T-helper 1 cell treated with Interleukin-12 subunit alpha and Interleukin-12 subunit beta and Interleukin-4 antibody, amounts not matched to agents 30 ng/mL and 1 ng/mL, for 36 hours (primary cell): ENCODE measurements at regions not wholly inside any gene's neighbourhood (a gene's known extent, or its start where the extent isn't known, plus 50 kb on each side); places are given as distances from the start of the nearest gene placed in this dataset.

Experiments used
- intact Hi-C: fragments of 100-400 bp; cut with micrococcal nuclease; formaldehyde crosslinking; loops from one replicate; pipeline ENCODE4 v1.15.1; 2024

DNA sequence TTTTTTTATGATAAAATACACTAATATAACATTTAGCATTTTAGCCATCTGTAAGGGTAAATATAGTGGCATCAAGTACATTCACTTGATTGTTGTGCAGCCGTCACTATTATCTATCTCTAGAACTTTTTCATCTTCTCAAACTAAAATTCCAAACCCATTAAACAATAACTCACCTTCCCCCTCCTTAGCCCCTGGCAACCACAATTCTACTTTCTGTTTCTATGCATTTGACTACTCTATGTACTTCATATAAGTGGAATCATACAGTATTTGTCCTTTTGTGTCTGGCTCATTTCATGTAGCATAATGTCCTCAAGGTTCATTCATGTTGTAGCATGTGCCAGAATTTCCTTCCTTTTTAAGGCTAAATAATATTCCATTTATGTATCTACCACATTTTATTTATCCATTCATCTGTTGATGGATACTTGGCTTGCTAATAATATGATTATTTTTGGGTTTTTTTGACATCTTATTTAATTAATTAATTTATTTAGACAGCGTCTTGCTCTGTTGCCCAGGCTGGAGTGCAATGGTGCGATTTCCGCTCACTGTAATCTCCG is 69.6 kb upstream of the MACF1 start:
- intact Hi-C loops, result no loop called here

DNA sequence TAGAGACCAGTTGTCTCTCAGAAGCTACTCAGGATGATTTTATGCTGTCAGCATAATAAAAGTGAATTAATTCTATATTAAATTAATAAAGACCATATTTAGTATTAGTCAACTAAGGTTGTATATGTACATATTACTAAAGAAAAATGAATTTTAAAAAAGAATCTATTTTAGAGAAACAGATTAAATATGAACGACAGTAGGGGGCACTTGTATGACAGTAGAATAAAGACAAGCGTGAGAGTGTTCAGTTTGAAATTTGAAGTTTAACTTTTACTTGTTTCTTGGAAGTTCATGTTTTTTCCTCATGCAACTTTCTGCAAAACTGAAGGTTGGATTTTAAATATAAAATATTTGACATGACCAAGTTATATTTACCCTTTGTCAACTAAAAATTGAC is 67.9 kb upstream of the MACF1 start:
- intact Hi-C loops, result no loop called here

DNA sequence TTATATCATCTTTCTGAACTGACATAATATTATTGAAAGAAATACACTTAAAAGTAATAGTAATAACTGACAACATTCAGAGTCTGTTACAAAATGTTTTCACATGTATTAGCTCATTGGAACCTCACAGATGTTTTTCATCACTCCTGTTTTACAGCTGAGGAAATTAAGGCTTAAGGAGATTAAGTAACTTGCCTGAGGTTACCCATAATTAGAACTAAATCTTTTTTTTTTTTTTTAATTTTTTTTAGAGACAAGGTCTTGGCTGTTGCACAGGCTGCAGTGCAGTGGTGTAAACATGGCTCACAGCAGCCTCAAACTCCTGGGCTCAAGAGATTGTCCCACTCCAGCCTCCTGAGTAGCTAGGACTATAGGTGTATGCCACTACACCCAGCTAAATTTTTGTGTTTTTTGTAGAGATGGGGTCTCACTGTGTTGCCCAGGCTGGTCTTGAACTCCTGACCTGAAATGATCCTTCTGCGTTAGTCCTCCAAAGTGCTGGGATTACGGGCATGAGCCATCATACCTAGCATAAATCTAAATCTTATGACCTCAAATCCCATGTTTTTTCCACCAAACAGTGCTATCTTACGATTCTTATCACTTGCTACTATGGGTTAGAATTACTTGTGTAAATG is 64.7 kb upstream of the MACF1 start:
- intact Hi-C loops, result no loop called here

DNA sequence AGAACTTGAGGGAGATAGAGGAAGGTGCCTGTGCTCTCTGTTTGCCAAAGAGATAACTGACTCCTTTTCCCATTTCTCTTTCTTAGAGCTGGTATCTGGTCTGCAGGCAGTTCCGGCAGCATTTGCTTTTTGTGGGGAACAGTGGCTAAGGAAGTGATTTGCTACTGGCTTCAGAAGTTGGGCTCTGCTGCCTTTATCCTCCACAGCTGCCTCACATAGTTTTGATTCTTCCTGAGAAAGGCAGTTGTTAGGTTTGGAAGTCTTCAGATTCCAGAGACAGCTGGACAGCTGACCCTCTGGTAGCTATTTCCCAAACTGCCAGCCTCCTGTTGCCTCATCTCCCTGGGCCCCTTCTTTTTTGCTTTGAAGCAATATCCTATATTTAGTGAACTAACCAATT is 62.6 kb upstream of the MACF1 start:
- intact Hi-C loops, result no loop called here

DNA sequence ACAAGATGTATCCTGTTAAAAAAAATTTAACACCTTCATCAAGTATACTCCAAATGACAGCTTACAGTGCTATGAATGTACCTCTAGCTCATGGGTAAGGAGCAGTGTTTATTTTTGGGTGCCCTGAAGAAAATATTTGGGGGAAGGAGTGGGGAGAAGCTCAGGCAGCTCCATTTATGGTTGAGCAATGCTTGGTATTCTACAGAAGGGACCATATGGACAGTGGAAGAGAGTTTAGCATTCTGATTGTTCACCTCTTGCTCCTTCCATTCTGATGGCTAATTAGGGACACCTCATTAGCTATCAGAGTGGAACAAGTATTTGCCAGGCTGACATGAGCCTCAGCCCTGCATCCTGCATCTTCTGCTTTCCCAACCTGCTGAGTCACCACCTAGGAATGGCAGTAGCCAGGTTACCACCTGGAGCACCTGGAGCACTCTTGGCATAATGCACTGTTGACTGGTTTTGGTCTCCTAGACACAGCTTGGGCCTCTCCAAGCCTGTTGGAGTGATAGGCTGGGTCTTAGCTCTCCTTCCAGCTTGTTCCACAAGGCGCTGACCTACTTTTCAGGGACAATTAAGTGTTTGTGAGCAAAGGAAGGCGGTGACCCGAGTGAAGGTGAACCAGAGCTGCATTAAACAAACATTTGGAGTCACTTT is 62.0 kb upstream of the MACF1 start:
- intact Hi-C loops, result no loop called here

DNA sequence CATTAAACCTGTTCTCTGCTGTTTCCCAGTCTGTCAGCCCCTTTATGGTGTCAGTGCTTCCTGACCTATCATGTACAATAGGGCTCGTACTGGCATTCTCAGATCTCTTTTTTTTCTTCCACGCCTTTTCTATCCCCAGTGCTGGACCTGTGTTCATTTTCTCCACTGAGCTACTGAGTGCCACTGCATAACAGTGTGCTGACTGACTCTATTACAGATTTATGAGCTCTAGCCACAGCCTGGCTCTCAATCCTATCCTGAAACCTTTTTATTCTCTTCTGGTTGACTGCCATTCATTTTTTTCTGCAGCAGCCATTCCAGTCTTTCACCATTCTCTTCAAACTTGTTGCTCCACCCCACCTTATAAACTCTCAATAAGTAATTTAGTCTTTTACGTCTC is 59.6 kb upstream of the MACF1 start:
- intact Hi-C loops, result no loop called here

DNA sequence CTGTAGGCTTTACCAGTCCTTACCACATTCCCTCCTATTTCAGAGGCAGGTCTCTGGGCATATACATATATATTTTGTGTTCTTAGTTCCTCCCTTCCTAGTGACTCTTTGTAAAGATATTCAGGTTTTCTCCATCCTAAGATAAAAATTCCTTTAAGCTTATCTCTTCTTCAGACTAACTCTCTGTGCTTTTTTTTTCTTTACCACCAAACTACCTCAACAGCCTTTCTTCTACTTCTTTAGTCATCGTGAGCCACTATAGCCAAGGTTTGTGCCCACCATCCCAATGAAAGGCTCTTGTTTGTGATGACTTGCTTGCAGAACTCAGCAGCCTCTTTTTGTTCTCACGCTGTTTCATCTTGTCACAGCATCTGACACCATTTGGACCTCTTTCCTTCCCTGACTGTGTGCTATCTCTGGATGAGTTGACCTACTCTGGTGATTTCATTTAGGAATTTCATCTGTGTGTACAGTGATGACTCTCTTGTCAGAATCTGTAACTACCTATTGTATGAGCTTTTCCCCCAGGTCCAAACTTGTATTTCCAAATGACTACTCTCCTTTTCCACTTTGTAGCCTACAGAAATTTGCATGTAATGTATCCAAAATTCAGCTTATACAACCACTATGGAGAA is 59.0 kb upstream of the MACF1 start:
- intact Hi-C loops, result no loop called here

DNA sequence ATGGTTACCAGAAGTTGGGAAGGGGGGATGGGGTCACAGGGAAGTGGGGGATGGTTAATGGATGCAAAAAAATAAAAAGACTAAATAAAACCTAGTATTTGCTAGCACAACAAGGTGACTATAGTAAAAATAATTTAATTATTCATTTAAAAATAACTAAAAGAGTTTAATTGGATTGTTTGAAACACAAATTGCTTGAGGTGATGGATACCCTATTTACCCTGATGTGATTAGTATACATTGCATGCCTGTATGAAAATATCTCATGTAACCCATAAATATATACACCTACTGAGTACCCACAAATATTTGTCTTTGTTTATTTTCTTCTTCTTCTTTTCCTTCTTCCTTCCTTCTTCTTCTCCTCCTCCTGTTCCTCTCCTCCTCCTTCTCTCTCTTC is 57.8 kb upstream of the MACF1 start:
- intact Hi-C loops, result no loop called here

DNA sequence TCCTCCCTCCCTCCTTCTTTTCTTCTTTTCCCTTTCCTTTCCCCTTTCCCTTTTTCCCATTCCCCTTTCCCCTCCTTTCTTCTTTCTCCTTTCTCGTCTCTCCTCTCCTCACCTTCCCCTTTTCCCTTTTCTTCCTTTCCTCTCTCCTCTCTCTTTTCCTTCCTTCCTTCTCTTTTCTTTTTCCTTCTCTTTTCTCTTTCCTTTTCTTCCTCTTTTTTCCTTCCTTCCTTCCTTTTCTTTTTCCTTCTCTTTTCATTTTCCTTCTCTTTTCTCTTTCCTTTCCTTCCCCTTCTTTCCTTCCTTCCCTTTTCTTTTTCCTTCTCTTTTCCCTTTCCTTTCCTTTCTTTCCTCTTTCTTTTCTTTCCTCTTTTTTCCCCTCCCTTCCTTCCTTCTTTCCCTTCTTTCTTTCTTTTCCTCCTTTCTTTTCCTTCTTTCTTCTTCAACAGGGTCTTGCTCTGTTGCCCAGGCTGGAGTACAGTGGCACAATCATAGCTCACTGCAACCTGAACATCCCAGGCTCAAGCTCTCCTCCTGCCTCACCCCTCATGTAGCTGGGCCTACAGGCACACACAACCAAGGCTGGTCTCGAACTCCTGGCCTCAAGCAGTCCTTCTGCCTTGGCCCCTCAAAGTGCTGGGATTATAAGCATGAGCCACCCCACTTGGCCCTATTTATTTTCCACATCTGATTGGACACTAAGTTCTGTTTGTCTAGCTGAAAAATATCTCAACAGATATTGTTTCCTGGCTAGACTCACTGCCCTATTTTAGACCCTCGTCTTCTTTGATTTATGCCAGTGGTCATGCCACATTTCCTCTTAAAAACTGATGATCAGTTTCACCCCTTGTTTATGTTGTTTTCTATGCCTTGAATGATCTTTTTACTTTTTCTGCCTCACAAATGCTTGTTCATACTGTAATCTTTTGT is 57.1 kb upstream of the MACF1 start:
- intact Hi-C loops, result no loop called here

DNA sequence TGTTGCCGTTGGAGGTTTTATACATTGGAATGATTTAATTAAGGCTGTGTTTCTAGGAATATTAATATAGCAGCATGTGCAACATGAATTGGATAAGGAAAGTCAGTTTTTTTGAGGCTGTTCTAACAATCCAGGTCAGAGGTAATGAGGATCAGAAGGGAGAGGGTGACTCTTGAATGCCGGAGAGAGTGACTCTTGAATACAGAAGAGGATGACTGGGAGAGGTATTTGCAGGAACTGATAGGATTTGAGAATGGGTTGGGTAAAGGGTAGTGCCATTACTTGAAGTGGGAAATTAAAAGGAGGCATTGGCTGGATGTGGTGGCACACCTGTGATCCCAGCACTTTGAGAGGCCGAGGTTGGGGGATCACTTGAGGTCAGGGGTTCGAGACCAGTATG is 55.6 kb upstream of the MACF1 start:
- intact Hi-C loops, result no loop called here

DNA sequence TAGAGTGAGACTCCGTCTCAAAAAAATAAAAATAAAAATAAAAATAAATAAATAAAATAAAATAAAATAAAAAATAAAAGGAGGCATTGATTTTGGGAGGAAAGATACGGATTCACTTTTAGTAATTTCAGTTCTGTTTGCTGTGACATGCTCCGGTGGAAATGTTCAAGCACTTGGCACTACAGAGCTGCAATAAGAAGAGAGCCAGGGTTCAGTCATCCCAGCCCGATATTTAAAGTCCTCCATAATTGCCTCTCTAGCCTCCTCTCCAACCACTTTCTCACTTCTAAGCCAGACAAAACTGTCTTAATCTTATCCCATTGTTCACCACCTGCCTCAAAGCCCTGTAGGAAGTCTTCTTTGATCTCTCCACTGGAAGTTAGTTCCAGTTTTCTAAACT is 55.0 kb upstream of the MACF1 start:
- intact Hi-C loops, result no loop called here

DNA sequence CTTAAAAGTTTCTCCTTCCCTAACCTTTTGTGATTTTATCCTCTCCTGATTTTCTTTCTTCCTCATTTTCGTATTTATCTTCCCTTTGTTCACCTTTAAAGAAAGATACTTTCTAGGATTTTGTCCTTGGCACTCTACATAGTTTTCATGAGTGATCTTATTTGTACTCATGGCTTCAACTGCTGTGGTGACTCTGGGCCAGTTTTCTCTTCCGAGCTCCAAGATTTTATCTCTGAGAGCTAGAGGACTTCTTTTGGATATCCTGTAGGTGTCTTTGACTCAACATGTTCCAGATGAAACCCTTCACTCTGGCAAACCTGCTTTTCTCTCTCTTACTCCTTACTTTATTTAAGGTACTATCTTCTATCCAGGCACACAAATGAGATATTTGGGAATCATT is 53.7 kb upstream of the MACF1 start:
- intact Hi-C loops, result no loop called here

DNA sequence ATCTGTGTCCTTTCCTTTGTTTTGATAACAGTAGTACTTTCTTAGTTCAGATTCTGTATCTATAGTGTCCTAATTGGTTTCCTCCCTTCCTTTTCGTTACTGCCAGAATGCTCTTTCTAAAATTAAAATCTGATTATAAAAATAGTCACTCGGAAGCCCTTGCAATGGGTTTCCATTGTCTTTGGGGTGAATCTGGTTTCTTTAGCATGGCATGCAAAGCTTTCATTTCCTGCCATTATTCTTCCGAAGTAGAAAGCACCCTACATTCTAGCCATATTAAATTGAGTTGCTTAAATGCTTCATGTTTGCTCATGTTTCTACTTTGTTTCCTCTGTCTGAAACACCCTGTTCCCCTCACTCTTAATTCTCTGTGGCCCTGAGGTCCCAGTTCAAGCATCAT is 53.2 kb upstream of the MACF1 start:
- intact Hi-C loops, result no loop called here

DNA sequence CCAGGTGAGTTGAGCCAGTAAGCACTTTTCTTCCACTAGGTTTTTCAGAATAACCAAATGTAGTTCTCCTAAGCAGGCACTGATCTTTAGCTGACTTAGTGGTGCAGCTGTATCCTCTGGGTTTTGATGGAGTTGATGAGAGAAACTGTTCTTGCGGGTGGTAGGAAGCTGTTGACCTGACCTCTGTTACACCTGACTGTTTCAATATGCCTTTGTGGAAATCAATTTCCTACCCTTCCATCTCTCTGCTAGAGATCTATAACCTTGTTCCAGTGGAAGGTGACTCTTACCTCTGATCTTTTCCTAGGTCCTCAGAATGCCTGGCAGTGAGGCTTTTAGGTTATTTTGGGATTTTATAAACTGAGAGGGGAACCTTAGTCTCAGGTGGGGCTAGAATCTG is 51.6 kb upstream of the MACF1 start:
- intact Hi-C loops, result no loop called here

DNA sequence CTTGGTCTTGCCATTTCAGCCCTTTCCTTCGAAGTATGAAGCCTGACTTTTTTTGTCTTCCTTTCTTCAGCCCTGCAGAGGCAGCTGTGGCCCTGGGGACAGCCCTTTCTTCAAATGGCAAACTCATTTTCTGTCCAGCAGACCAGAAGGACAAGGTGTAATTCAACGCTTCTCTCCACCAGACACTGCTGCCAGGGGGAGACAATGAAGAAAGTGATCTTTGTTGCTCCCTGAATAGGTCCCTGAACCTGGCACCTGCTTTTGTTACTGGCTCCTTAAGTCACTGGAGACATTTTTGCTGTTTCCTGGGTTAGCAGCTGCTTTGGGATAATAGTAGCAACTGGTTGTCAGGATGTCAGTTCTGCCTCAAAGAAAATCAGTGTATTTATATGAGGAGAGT is 50.8 kb upstream of the MACF1 start:
- intact Hi-C loops, result no loop called here

DNA sequence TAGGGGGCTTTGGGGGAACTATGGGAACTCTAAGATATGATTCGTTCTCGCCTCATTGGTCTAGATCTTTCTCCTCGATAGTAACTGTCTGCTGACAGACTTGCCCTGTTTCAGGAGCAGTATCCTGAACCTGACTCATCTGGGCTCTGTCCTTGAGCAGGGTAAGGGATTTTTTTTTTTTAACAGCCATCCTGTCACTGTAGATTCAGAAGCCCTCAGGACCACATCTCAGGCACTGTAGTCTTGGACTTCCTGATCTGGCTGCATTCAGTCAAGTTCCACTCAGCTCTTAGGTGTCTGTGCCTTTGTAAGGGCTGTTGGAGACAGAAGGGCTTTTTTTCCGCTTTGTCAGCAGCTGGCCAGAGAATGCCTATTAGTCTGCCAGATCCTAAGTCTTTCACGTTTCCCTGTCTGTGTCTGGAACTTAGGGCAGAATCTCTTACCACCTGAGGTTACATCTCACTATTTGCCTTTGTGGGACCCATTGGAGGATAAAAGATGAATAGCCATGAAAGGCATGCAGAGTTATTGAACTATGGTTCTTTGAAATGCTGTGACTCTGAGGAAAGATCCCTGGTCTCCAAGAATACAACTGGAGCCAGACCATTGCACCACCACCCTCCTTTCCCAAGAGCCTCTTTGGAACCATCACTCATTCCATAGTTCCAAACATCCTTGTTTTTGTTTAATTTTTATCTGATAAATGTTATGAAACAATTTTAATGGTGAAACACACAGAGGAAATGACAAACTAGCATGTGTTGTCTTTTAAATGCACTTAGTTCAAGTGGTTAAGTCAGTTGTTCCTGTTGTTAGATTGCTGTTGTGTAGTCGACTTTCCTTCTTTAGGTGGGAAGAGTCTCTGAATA is 49.7 kb upstream of the MACF1 start:
- intact Hi-C loops, result no loop called here
